ENCODE measurements at regions not wholly inside any gene's neighbourhood (a gene's known extent, or its start where the extent isn't known, plus 50 kb on each side); places are given as distances from the start of the nearest gene placed in this dataset.

DNA sequence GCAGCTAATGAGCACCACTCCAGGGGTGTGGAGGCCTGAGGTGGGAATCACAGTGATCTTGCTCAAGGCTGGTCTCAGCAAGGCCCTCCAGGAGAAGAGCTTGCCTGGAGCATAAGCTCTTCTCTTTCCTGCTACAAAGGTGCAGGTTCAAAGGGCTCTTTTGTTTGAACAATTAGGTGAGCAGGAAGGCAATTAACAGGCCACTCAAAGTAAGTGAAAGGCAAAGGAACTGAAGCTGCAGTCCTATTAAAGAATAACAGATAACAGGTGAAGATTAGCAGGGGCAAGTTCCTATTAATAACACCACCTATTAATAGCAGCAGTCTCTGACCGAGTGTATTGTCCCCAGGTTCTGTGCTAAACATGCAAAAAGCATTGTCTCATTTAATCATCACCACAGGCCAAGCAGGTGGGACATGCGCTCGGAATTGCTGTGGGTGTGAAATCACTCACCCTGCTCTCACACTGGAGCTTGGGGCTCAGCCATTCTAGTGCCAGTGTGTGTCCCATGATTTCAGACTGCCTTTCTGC lies 113.8 kb downstream of the RHOU start:
- DNase-seq (ENCODE audit: low read depth) = no peak

- no peak for DNase-seq (ENCODE audit: low read depth)
Measured at GRCh38 chr1:228850141-228851100, 115.1 kb downstream of the RHOU start.

- no peak for DNase-seq (ENCODE audit: low read depth)
Measured at GRCh38 chr1:228851193-228851592, 115.9 kb downstream of the RHOU start.

GRCh38 chr1:228851618-228852017 lies 116.3 kb downstream of the RHOU start:
- DNase-seq (ENCODE audit: low read depth) = no peak

GRCh38 chr1:228852024-228852423 lies 116.7 kb downstream of the RHOU start:
- no peak for DNase-seq (ENCODE audit: low read depth)

DNA sequence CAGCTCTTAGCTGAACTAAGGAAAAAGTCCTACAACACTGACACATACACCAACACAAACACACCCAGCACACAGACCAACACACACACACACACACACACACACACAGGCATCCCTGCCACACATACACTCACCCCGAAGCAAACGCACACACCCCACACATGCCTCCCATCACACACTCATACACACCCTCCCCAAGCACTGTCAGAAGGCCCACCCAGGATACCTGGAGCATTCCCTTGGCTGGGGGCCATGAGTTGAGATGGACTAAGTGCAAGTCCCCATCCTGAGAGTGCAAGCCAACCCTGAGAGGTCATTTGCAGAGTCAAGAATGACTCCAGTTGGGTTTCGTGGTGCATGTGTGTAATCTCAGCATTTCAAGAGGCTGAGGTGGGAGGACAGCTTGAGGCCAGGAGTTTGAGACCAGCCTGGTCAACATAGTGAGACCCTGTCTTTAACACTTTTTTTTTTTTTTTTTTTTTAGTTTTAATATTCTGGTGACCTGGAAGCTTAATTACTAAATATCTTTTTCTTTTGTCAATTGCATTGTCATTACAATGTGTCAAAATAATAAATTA lies 117.3 kb downstream of the RHOU start:
- DNase-seq (ENCODE audit: low read depth) = no peak

GRCh38 chr1:228853191-228853590 lies 117.9 kb downstream of the RHOU start:
- no peak for DNase-seq (ENCODE audit: low read depth)

DNA sequence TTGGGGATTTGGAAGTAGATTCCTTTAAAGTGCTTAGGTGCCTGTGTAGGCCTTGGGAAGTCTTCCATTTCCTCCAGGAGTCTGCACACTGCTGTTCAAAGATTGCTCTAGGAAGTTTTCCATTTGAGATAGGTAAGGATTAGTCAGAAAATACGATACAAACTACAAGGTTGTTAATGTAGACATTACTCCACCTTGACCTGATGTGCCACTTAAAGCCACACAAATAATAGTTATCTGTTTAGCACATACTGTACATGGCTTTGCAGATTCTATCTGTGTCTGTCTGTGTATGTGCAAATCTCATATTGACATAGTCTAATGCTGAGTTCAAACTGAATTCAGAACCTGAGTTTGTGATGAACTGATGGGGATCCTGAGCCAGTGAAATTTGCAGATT lies 118.4 kb downstream of the RHOU start:
- DNase-seq (ENCODE audit: low read depth) = no peak

DNA sequence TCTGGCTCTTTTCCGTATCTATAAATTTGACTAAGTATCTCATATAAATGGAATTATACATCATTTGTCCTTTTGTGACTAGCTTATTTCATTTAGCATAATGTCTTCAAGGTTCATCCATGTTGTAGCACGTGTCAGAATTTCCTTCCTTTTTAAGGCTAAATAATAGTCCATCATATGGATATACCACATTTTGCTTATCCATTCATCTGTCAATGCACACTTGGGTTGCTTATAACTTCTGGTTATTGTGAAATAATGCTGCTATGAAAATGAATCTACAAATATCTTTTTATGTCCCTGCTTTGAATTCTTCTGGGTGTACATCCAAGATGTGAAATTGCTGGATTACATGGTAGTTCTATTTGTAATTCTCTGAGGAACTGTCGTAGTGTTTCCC lies 119.6 kb downstream of the RHOU start:
- no peak for DNase-seq (ENCODE audit: low read depth)

DNA sequence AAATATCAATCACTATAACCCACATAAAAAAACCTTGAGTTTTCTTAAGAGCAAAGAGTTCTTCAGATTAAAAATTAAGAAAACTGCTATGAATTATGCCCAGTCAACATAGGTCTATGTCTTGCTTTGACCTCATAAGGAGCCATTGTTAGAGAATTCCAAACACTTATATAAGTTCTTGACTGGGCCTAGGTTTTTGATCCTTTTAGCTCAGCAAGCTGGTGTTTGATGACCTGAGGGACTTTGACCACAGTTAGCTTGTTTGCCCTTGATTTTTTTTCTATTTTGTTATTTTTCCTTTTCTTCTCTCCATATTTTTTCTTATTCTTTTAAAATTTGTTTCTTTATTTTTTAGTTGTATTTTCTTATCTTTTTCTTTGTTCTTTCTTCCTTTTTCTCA lies 122.3 kb downstream of the RHOU start:
- DNase-seq (ENCODE audit: low read depth) = no peak

GRCh38 chr1:228860911-228861831 lies 125.9 kb downstream of the RHOU start:
- DNase-seq (ENCODE audit: low read depth) = peak; percentile 27

- DNase-seq (ENCODE audit: low read depth) = no peak
Measured at GRCh38 chr1:228861832-228862180, 126.5 kb downstream of the RHOU start.

DNA sequence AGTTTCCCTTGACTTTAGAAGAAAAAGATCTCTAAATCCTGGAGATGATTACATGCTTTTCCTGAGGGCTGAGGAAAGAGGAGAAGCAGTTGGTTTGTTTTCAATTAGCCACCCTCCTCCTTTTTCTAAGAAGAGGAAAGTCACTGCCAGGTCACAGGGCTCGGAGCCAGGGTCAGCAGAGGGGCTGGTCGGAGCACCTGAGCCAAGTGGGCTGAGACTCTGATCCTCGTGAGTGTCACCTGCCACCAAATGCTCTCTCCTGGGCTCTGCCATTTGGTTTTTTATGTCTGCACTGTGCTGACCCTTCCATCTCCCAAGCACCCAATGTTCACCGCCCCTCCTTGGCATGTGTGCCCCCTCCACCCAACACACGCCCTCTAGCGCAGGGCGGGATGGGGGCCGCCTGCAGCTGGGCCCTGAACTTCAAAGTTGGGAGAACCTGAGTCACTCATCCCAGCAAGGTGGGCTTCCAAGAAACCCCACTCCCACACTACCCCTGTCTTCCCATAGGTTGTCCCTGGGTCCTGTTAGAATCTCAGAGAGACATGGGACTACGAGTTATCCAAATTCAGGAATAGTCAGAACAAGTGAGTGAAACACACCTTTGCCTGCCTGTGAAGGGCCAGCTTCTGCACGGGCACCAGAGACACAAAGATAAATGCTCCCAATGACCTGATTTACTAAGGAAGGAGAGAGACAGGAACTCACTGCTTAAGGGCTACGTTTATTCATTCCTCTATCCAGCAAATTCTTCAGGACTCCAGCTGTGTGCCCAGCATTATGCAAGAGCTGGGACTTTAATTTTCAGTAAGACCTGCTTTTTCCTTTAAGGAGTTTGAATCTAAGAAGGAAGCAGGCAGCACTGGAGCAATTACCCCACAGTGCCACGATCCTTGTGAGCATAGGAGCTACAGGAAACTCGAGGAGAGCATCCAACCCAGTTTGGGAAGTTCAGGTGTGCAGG lies 127.5 kb downstream of the RHOU start:
- no peak for DNase-seq (ENCODE audit: low read depth)

GRCh38 chr1:228863776-228864175 lies 128.5 kb downstream of the RHOU start:
- DNase-seq (ENCODE audit: low read depth) = no peak

- DNase-seq (ENCODE audit: low read depth) = no peak
Measured at GRCh38 chr1:228865627-228866330, 130.5 kb downstream of the RHOU start.

DNA sequence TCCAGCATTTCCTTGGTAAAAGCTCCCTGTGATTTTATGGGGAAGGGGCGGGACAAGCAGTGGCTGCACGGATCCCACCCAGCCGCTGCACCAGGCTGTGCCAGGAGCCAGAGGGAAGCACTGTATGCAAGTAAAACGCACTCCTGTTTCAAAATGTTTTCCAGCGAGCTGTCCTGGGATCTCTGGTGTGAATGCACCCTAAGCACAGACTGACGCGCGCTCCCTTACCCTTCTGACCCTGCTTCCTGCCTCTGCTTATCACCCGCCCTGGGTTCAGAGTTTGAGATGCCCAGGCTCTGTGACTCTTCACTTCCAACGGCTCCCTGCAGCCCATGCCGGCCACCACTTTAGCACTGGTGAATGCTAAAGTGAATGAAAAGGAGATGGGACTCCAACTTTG lies 131.2 kb downstream of the RHOU start:
- no peak for DNase-seq (ENCODE audit: low read depth)

DNA sequence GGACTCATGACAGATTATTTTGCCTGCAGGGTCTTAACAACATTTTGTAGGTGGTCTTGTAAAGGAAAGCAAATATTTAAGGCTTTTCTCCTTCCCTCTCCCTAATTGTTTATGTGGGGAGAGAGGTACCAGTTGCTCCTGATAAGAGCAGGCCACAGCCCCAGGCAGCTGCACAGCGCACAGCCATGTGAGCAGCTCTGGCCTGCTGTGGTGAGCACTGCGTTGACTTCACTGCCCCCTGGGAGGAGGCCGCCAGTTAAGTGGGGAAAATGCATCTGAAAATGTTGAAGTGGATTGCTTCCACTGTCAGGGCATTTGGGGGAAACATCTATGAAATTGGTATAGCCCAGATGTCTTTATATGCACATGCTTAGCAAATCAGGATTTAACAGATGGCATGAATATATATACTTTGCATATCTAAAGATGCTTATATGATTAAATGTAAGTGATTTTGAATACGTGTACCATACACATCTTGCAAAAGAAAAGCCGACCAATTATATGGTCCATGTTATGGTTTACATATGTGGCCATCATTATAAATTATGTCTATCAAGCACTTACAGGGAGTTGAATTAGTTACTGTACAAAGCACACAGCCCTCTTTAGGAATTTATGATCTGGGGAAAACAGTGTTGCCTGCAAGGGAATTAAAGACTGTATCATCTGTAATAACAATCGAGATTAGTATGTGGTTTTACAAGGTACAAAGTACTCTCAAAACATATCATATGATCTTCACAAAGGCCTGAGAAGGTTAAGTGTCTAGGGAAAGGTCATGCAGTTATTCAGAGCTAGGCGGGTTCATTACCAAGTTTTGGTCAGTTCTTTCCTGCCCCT lies 132.1 kb downstream of the RHOU start:
- DNase-seq (ENCODE audit: low read depth) = no peak

- no peak for DNase-seq (ENCODE audit: low read depth)
Measured at GRCh38 chr1:228867951-228868730, 132.9 kb downstream of the RHOU start.

GRCh38 chr1:228868731-228869024 lies 133.4 kb downstream of the RHOU start:
- no peak for DNase-seq (ENCODE audit: low read depth)
